ENCODE measurements at regions not wholly inside any gene's neighbourhood (a gene's known extent, or its start where the extent isn't known, plus 50 kb on each side); places are given as distances from the start of the nearest gene placed in this dataset.

DNA sequence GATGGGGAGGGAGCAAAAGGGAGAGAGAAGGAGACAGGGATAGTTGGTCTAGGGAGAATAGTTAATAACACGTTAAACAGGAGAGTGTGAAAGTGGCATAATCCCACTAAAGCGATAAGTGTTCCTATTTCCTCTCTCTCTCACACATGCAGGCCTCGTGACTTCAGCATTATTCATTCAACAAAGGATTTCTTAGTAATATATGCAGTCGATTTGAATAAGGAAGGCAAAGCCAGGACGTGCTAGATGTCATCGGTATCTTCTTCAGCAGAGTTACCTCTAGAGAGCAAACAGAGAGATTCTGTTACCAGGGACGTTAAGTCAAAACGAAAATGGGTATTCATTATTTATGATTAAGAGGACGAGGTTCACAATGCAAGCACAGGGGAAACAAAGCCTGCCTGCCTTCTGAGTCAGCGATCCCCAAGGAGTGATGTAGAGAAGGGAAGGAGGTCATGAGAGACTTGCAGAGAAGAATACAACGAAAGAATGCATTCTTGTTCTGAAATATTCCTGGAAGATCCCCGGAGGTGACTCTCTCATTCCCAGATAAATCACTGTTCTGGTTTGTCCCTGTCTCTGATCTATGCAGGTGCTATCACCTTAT lies 1048.4 kb downstream of the NLGN4X start:
- Histone ChIP-seq H3K27ac (no peak overlapping the region), H3K79me2 (ENCODE audit: insufficient read depth, low read depth) (no peaks in the 10 kb centered on the region), H3K4me3 (IDR thresholded peaks at IDR 0.05; ENCODE audit: insufficient read depth, low read depth, low read length) (no peak overlapping the region), H3K9ac (no peak overlapping the region), H3K4me2 (no peak overlapping the region), H3K27me3 (ENCODE audit: insufficient read depth, low read depth) (no peaks in the 10 kb centered on the region), H2AFZ (ENCODE audit: low read depth) (no peak overlapping the region), H3K4me1 (ENCODE audit: low read depth, poor library complexity, severe bottlenecking) (no peaks in the 10 kb centered on the region), H3K36me3 (ENCODE audit: insufficient read depth) (no peaks in the 10 kb centered on the region), H4K20me1 (ENCODE audit: insufficient read depth) (no peaks in the 10 kb centered on the region)
- TF ChIP-seq, protein P1, sequence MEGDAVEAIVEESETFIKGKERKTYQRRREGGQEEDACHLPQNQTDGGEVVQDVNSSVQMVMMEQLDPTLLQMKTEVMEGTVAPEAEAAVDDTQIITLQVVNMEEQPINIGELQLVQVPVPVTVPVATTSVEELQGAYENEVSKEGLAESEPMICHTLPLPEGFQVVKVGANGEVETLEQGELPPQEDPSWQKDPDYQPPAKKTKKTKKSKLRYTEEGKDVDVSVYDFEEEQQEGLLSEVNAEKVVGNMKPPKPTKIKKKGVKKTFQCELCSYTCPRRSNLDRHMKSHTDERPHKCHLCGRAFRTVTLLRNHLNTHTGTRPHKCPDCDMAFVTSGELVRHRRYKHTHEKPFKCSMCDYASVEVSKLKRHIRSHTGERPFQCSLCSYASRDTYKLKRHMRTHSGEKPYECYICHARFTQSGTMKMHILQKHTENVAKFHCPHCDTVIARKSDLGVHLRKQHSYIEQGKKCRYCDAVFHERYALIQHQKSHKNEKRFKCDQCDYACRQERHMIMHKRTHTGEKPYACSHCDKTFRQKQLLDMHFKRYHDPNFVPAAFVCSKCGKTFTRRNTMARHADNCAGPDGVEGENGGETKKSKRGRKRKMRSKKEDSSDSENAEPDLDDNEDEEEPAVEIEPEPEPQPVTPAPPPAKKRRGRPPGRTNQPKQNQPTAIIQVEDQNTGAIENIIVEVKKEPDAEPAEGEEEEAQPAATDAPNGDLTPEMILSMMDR (conservative IDR thresholded peaks at IDR 0.05; ENCODE audit: low read depth, low read length) = no peak

DNA sequence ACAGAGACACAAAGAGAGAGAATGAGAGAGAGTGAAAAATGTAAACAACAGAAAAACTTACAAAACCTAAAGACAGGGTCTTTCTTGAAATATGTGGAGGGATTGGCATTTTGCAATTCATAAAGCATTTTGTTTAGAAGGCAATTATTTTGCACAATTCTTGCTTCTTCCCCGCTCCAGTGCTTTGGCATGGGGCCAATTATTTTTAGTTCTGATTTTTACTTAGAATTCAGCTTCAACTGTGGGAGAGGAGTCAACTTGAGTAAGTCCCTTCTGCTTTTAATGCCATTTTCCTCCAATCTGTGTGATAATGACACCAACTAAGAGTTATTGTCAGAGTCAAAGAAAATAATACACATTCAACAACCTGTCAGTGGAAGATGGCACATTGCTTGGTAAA lies 1051.9 kb downstream of the NLGN4X start:
- no peaks in the 10 kb centered on the region for H3K27me3 ChIP-seq (ENCODE audit: insufficient read depth, low read depth)
- no peak overlapping the region for H2AFZ ChIP-seq (ENCODE audit: low read depth)
- no peaks in the 10 kb centered on the region for H3K79me2 ChIP-seq (ENCODE audit: insufficient read depth, low read depth)
- no peak overlapping the region for H3K4me2 ChIP-seq
- no peaks in the 10 kb centered on the region for H3K36me3 ChIP-seq (ENCODE audit: insufficient read depth)
- no peak overlapping the region for H3K27ac ChIP-seq
- H3K4me1 ChIP-seq (ENCODE audit: low read depth, poor library complexity, severe bottlenecking) = no peaks in the 10 kb centered on the region
- H3K9ac ChIP-seq = no peak overlapping the region
- H3K4me3 ChIP-seq (IDR thresholded peaks at IDR 0.05; ENCODE audit: insufficient read depth, low read depth, low read length) = no peak overlapping the region
- TF ChIP-seq, protein P1 (conservative IDR thresholded peaks at IDR 0.05; ENCODE audit: low read depth, low read length) = no peak
- H4K20me1 ChIP-seq (ENCODE audit: insufficient read depth) = no peaks in the 10 kb centered on the region

DNA sequence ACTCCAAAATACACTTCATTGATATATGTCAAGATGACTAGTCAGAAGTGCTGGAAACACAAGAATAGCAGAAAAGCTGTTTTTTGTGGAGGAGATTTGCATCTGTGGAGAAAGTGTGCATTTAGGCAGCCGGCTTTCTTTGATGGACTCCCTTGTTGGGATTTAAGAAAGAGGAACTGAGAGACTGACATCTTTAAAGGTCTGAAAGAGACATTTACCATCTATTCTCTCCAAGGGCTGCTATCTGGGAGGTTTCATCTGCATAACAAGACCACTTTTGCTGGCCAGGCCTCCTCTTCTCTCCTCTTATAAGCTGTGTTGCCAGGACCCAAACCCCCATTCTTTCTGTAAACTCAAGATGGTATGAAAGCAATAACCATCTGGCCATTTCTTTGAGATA lies 1065.0 kb downstream of the NLGN4X start:
- H3K9ac ChIP-seq = no peak overlapping the region
- H3K79me2 ChIP-seq (ENCODE audit: insufficient read depth, low read depth) = no peaks in the 10 kb centered on the region
- H3K4me2 ChIP-seq = no peak overlapping the region
- H3K36me3 ChIP-seq (ENCODE audit: insufficient read depth) = no peaks in the 10 kb centered on the region
- no peak overlapping the region for H3K4me3 ChIP-seq (IDR thresholded peaks at IDR 0.05; ENCODE audit: insufficient read depth, low read depth, low read length)
- no peaks in the 10 kb centered on the region for H3K4me1 ChIP-seq (ENCODE audit: low read depth, poor library complexity, severe bottlenecking)
- H2AFZ ChIP-seq (ENCODE audit: low read depth) = no peak overlapping the region
- TF ChIP-seq, protein P1 (conservative IDR thresholded peaks at IDR 0.05; ENCODE audit: low read depth, low read length) = no peak
- no peaks in the 10 kb centered on the region for H4K20me1 ChIP-seq (ENCODE audit: insufficient read depth)
- no peaks in the 10 kb centered on the region for H3K27me3 ChIP-seq (ENCODE audit: insufficient read depth, low read depth)
- H3K27ac ChIP-seq = no peak overlapping the region

DNA sequence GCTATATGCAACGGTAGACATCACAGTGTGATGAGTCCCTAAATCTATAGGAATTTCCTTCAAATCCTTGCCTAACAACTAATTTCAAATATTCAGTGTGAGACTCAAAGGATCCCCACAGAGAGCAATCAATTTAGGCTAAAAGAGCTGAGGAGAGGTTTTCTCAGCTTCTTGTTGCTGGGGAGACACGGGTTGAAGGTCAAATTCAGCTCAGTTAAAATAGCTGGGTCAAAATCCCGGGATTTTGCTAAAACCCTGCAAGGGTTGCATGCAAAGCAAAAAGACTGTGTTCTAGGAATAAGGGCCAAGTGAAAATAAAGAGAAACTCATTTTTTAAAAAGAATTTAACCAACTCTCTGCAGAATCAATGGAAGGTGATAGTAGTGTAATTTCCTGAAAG lies 1073.4 kb downstream of the NLGN4X start:
- Histone ChIP-seq H3K4me2 (no peak overlapping the region), H4K20me1 (ENCODE audit: insufficient read depth) (no peaks in the 10 kb centered on the region), H3K9ac (no peak overlapping the region), H3K4me3 (IDR thresholded peaks at IDR 0.05; ENCODE audit: insufficient read depth, low read depth, low read length) (no peak overlapping the region), H3K4me1 (ENCODE audit: low read depth, poor library complexity, severe bottlenecking) (no peaks in the 10 kb centered on the region), H3K27me3 (ENCODE audit: insufficient read depth, low read depth) (no peaks in the 10 kb centered on the region), H3K79me2 (ENCODE audit: insufficient read depth, low read depth) (no peaks in the 10 kb centered on the region), H2AFZ (ENCODE audit: low read depth) (no peak overlapping the region), H3K27ac (no peak overlapping the region), H3K36me3 (ENCODE audit: insufficient read depth) (no peaks in the 10 kb centered on the region)
- TF ChIP-seq, protein P1 (conservative IDR thresholded peaks at IDR 0.05; ENCODE audit: low read depth, low read length) = no peak
